ENCODE measurements at regions not wholly inside any gene's neighbourhood (a gene's known extent, or its start where the extent isn't known, plus 50 kb on each side); places are given as distances from the start of the nearest gene placed in this dataset.

DNA sequence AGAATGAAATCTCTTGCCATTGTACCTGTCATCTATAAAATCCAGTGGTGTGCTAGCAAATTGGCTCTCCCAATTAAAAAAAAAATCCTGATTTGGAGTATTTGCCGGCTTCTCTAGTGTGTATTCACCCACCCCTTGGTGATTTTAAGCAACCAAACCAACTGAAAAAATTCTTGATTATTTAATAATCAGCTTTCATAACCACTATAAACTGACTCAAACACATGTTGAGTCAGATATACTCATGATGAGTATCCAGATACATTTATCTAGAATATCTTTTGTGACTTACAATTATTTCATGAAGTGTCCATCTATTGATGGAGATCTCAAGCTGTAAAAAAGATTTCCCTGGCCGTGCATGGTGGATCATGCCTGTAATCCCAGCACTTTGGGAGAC, 205.4 kb downstream of the RASSF9 start:
- no peak for TF ChIP-seq POLR2A (IDR thresholded peaks at IDR 0.05; ENCODE audit: low read depth, low read length)
- TF ChIP-seq POLR2AphosphoS5 (IDR thresholded peaks at IDR 0.05; ENCODE audit: low read depth, low read length) = no peak
- TF ChIP-seq TAF1 (IDR thresholded peaks at IDR 0.05; ENCODE audit: borderline replicate concordance, low read depth, low read length) = no peak
- DNase-seq (ENCODE audit: insufficient read length) (no peak), FAIRE-seq (no peak)

DNA sequence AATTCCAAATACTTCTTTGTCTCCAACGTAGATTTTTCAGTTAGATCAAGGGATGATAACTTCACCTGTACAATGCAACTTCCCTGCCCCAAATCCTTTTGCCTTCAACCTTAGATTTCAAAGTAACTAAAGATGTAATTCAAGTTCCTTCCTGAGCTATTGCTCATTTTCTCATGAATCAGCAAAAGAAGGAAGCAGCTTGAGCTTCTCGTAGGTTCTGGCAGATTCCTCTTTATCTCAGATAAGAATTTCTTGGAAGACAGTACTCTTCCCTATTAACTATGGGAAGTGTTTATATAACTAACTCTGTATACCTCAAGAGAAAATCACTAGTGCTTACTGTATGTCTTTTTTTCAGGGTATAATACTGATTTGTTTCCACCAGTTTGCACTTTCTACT, 203.8 kb downstream of the RASSF9 start:
- TF ChIP-seq POLR2AphosphoS5 (IDR thresholded peaks at IDR 0.05; ENCODE audit: low read depth, low read length) = no peak
- TF ChIP-seq POLR2A (IDR thresholded peaks at IDR 0.05; ENCODE audit: low read depth, low read length) = no peak
- TF ChIP-seq TAF1 (IDR thresholded peaks at IDR 0.05; ENCODE audit: borderline replicate concordance, low read depth, low read length) = no peak
- no peak for FAIRE-seq
- DNase-seq (ENCODE audit: insufficient read length) = no peak

DNA sequence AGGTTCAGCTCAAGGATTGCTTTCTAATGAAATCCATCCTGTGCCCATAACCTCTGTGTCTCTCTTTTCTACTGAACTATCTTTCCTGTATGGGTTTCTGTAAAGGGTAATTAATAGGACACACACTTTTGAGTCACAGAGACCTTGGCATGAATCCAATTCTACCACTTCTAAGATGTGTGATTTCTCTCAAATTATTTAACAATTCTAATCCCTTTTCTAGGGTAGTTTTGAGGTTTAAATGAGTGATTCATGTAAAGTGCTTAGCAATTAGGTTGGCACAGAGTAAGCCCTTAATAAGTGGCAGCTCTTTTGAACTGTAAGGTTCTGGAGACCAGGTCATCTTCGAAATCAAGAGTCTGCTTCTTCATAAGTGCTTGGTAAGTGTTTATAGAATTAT, 202.7 kb downstream of the RASSF9 start:
- no peak for FAIRE-seq
- no peak for DNase-seq (ENCODE audit: insufficient read length)
- no peak for TF ChIP-seq POLR2AphosphoS5 (IDR thresholded peaks at IDR 0.05; ENCODE audit: low read depth, low read length)
- no peak for TF ChIP-seq TAF1 (IDR thresholded peaks at IDR 0.05; ENCODE audit: borderline replicate concordance, low read depth, low read length)
- no peak for TF ChIP-seq POLR2A (IDR thresholded peaks at IDR 0.05; ENCODE audit: low read depth, low read length)

DNA sequence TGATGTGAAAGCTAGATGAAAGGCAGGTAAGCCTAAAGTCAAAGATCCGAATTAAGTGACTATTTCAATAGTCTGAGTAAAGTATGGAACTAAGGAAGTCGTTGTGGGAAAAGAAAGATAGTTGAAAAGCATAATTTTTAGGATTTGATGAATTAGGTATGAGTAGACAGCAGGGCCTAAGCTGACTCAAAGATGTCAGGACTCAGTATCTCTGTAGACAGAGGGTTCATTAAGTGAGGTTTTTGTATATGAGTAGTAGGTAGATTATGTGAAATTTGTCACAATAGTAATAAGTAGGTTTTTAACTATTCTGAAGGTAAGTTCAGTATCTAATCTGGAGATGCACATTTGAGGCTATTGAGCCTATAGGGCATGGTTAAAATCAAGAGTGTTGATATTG, 196.4 kb downstream of the RASSF9 start:
- TF ChIP-seq POLR2AphosphoS5 (IDR thresholded peaks at IDR 0.05; ENCODE audit: low read depth, low read length) = no peak
- no peak for TF ChIP-seq TAF1 (IDR thresholded peaks at IDR 0.05; ENCODE audit: borderline replicate concordance, low read depth, low read length)
- no peak for TF ChIP-seq POLR2A (IDR thresholded peaks at IDR 0.05; ENCODE audit: low read depth, low read length)
- no peak for DNase-seq (ENCODE audit: insufficient read length)
- FAIRE-seq = no peak

DNA sequence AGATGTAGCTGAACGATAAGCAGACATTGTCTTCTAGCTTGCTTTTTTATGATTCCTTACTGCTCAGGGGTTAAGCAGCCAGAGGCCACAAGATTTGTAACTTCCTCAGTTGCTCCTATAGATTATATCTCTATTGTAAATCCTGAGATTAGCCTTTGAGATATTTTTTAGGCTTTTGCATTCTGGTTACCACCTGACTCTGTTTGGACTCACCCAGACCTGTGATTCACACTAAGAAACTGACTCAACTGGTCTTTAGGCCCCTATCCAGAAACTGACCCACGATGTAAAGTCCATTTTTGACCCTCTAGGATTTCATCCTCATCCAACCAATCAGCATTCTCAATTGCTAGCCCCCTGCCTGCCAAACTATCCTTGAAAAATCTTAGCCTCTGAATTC, 194.4 kb downstream of the RASSF9 start:
- no peak for DNase-seq (ENCODE audit: insufficient read length)
- no peak for TF ChIP-seq POLR2A (IDR thresholded peaks at IDR 0.05; ENCODE audit: low read depth, low read length)
- TF ChIP-seq POLR2AphosphoS5 (IDR thresholded peaks at IDR 0.05; ENCODE audit: low read depth, low read length) = no peak
- no peak for TF ChIP-seq TAF1 (IDR thresholded peaks at IDR 0.05; ENCODE audit: borderline replicate concordance, low read depth, low read length)
- peak; percentile 71 for FAIRE-seq

DNA sequence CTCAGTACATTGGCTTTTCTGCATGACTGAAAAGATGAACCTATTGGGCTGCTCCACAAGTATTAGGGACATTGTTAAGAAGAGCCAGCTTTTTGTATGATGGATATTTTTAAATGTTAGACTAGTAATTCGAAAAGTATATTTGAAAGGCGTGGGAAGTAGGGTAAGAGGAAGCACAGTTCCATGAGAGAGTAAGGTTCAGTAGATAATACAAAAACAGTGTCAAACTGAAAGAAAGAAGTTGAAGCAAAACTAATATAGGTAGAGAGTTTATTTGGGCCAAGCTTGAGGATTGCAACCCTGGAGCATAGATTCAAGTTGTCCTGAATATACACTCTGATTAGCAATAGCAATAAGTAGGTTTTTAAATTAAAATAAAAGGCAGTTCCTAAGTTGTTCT, 193.9 kb downstream of the RASSF9 start:
- FAIRE-seq (no peak), DNase-seq (ENCODE audit: insufficient read length) (no peak)
- no peak for TF ChIP-seq POLR2AphosphoS5 (IDR thresholded peaks at IDR 0.05; ENCODE audit: low read depth, low read length)

DNA sequence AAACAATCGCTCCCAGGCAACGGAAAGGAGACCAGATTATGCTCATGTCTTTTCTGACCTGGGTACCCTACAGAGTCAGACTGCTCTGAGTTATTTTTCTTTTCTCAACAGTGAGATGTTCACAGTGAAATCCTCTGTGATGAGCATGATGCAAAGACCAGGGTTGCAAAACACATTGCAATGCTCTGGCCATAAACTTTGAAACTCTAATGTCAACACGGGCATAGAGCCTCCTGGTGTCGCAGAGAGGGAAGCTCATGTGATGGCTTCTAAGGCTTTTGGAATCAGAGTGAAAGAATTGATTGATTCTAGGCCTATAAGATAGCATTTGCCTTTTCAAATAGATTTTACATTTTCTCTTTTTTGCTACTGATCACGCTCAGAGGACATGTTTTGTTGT, 193.4 kb downstream of the RASSF9 start:
- TF ChIP-seq POLR2AphosphoS5 (IDR thresholded peaks at IDR 0.05; ENCODE audit: low read depth, low read length) (no peak), TAF1 (IDR thresholded peaks at IDR 0.05; ENCODE audit: borderline replicate concordance, low read depth, low read length) (no peak), POLR2A (IDR thresholded peaks at IDR 0.05; ENCODE audit: low read depth, low read length) (no peak)
- FAIRE-seq = no peak
- DNase-seq (ENCODE audit: insufficient read length) = no peak

DNA sequence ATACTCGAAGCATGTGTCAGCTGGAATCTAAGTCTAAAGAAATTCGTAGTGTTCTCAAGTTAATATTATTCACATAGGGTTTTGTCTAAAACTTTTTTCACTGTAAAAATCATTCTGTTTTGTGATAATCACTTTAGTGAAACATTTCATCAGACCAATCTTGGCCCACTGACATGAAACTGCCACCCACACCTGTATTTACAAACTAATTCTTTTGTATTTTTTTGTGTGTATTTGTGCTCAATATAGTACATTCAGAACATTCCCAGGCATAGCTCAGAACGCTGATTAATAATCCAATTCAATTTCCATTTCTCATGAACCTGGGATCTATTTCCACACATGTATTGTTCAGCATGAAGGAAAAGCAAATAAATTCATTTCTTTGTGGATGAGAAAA, 191.7 kb downstream of the RASSF9 start:
- FAIRE-seq = no peak
- TF ChIP-seq POLR2AphosphoS5 (IDR thresholded peaks at IDR 0.05; ENCODE audit: low read depth, low read length) (no peak), TAF1 (IDR thresholded peaks at IDR 0.05; ENCODE audit: borderline replicate concordance, low read depth, low read length) (no peak), POLR2A (IDR thresholded peaks at IDR 0.05; ENCODE audit: low read depth, low read length) (no peak)

DNA sequence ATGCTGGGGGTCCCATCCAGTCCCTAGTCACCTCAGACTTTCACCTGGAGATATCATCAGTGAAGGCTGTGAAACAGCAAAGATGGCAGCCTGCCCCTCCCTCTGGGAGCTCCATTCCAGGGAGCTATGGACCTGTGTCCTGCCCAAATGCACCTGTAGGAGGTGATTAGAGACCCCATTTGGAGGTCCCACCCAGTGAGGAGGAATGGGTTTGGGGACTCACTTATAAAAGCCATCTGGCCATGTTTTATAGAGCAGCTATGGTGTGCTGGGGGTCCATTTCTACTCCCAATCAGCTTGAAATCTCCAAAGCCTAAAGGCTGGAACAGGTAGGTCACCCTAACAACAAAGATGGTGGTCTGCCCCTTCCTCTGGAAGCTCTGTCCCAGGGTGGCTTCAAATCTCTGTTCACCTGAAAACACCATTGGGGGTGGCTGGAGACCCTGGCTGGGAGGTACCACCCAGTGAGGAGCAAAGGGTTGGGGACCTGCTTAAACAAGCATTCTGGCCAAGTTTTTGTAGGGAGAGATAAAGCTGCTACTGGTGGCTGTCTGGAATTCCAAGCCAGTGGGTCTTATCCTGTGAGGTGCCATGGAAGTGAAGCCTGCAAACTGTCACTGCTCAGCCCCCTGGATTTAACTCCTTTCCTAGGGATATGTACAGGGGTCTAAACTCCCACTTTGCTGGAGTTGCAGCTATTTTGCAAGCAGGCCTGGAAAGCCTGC, 182.3 kb downstream of the RASSF9 start:
- no peak for TF ChIP-seq POLR2AphosphoS5 (IDR thresholded peaks at IDR 0.05; ENCODE audit: low read depth, low read length)
- no peak for TF ChIP-seq POLR2A (IDR thresholded peaks at IDR 0.05; ENCODE audit: low read depth, low read length)
- TF ChIP-seq TAF1 (IDR thresholded peaks at IDR 0.05; ENCODE audit: borderline replicate concordance, low read depth, low read length) = no peak
- DNase-seq (ENCODE audit: insufficient read length) (no peak), FAIRE-seq (no peak)

More for the DNA sequence above, 191.7 kb downstream of the RASSF9 start:
- no peak for DNase-seq (ENCODE audit: insufficient read length)

DNA sequence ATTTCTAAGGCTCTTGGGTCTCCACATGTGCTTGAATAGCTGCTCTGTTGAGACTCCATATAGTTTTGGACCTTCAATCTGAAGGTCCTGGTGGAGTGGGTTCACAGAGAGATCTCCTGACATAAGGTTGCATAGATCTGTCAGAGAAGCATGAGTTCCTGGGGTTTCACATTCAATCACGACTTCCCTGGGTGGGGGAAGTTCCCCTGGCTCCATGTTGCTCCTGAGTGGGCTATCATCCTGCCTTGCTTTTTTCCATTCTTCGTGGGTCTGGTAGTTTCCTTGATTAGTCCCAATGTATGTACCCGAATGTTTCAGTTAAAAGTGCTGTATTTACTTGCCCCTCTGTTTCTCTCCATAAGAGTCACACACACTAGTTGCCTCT, 181.8 kb downstream of the RASSF9 start:
- FAIRE-seq (no peak), DNase-seq (ENCODE audit: insufficient read length) (no peak)
- TF ChIP-seq POLR2AphosphoS5 (IDR thresholded peaks at IDR 0.05; ENCODE audit: low read depth, low read length) = no peak

DNA sequence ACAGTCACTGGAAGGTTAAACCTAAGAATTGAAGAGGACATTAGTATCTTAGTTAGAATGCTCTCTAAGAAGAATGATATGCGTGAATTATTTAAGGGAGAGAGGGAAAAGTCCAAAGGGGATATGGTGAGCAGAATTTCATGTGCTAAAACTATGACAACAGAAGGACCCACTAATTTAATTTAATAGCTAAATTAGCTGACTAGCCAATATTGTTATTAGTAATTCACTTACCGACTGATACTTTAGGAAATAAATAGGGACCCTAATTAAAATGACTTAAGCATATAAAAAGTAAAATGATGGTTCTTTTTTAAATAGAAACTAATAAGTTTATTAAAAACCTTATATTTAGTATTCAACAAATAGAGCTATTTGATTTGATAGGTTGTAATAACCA, 179.6 kb downstream of the RASSF9 start:
- no peak for TF ChIP-seq POLR2AphosphoS5 (IDR thresholded peaks at IDR 0.05; ENCODE audit: low read depth, low read length)
- TF ChIP-seq TAF1 (IDR thresholded peaks at IDR 0.05; ENCODE audit: borderline replicate concordance, low read depth, low read length) = no peak
- TF ChIP-seq POLR2A (IDR thresholded peaks at IDR 0.05; ENCODE audit: low read depth, low read length) = no peak
- DNase-seq (ENCODE audit: insufficient read length) = no peak
- FAIRE-seq = no peak

DNA sequence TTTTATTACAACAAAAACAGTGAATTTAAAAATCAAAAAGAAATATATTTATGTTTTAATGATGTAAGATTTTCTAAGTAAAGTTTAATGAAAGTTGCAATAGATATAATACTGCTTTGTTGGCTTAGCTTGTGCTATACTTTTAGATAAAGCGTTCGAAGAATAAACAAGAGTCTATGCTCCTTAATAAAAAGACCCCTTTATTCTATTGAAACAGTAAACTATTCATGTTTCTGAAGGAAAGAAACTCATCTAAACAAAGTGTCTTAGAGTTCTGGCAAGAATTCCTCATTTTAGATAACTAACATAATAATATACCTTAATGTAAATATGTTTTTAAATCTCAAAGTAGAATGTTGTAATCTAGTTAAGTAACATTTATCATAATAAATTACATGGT, 179.0 kb downstream of the RASSF9 start:
- DNase-seq (ENCODE audit: insufficient read length) (no peak), FAIRE-seq (no peak)
- TF ChIP-seq TAF1 (IDR thresholded peaks at IDR 0.05; ENCODE audit: borderline replicate concordance, low read depth, low read length) = no peak
- no peak for TF ChIP-seq POLR2A (IDR thresholded peaks at IDR 0.05; ENCODE audit: low read depth, low read length)
- TF ChIP-seq POLR2AphosphoS5 (IDR thresholded peaks at IDR 0.05; ENCODE audit: low read depth, low read length) = no peak

Data from GM12892 (cell line).